SK-N-SH (cell line): ENCODE measurements at regions not wholly inside any gene's neighbourhood (a gene's known extent, or its start where the extent isn't known, plus 50 kb on each side); places are given as distances from the start of the nearest gene placed in this dataset.

Experiments
- CTCF ChIP-seq: fragments of 200-600 bp; sonication (generic); IDR thresholded peaks from 2 replicates; pipeline ENCODE4 v1.6.1; 2017; ENCODE audit warnings: antibody characterized with exemption, mild to moderate bottlenecking, moderate library complexity
- SIN3A ChIP-seq: IDR thresholded peaks from 2 replicates; pipeline ENCODE4 v1.6.1; 2012; ENCODE audit warnings: low read depth, mild to moderate bottlenecking, low read length, moderate library complexity, borderline replicate concordance
- TAF1 ChIP-seq: IDR thresholded peaks from 2 replicates; pipeline ENCODE4 v1.6.1; 2012; ENCODE audit warnings: low read depth, mild to moderate bottlenecking, low read length, moderate library complexity, borderline replicate concordance
- YY1 ChIP-seq: IDR thresholded peaks from 2 replicates; pipeline ENCODE4 v1.4.0; 2012; ENCODE audit warnings: low read depth, mild to moderate bottlenecking

- TF ChIP-seq CTCF: no peak
- TF ChIP-seq SIN3A: no peak
- no peak for TF ChIP-seq YY1
- no peak for TF ChIP-seq TAF1
These were observed 430.4 kb upstream of the TRIB2 start for GRCh38 chr2:12286347-12286746.
